ENCODE measurements at regions not wholly inside any gene's neighbourhood (a gene's known extent, or its start where the extent isn't known, plus 50 kb on each side); places are given as distances from the start of the nearest gene placed in this dataset.

GRCh38 chr18:76771192-76771799 is 51.1 kb upstream of the ZNF236 start:
- Histone ChIP-seq H3K79me2 (no peaks in the 10 kb centered on the region), H3K9ac (no peak overlapping the region), H3K27ac (no peak overlapping the region), H3K4me2 (ENCODE audit: low read length) (no peak overlapping the region), H3K9me3 (ENCODE audit: control insufficient read depth, low read length) (no peaks in the 10 kb centered on the region), H2AFZ (no peak overlapping the region), H3K36me3 (ENCODE audit: control insufficient read depth, insufficient read depth, low read length) (no peaks in the 10 kb centered on the region), H3K4me1 (no peaks in the 10 kb centered on the region), H3K4me3 (ENCODE audit: low read depth, low read length) (no peak overlapping the region), H3K27me3 (ENCODE audit: control insufficient read depth, insufficient read depth, low read length) (no peaks in the 10 kb centered on the region)
- TF ChIP-seq, protein P1, sequence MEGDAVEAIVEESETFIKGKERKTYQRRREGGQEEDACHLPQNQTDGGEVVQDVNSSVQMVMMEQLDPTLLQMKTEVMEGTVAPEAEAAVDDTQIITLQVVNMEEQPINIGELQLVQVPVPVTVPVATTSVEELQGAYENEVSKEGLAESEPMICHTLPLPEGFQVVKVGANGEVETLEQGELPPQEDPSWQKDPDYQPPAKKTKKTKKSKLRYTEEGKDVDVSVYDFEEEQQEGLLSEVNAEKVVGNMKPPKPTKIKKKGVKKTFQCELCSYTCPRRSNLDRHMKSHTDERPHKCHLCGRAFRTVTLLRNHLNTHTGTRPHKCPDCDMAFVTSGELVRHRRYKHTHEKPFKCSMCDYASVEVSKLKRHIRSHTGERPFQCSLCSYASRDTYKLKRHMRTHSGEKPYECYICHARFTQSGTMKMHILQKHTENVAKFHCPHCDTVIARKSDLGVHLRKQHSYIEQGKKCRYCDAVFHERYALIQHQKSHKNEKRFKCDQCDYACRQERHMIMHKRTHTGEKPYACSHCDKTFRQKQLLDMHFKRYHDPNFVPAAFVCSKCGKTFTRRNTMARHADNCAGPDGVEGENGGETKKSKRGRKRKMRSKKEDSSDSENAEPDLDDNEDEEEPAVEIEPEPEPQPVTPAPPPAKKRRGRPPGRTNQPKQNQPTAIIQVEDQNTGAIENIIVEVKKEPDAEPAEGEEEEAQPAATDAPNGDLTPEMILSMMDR (IDR thresholded peaks at IDR 0.05), result no peak

- Histone ChIP-seq H3K27me3 (ENCODE audit: control insufficient read depth, insufficient read depth, low read length) (no peaks in the 10 kb centered on the region), H3K4me3 (ENCODE audit: low read depth, low read length) (no peak overlapping the region), H3K4me1 (no peaks in the 10 kb centered on the region), H3K9ac (no peak overlapping the region), H3K4me2 (ENCODE audit: low read length) (no peak overlapping the region), H3K9me3 (ENCODE audit: control insufficient read depth, low read length) (no peaks in the 10 kb centered on the region), H3K27ac (no peak overlapping the region), H3K79me2 (no peaks in the 10 kb centered on the region), H3K36me3 (ENCODE audit: control insufficient read depth, insufficient read depth, low read length) (no peaks in the 10 kb centered on the region), H2AFZ (no peak overlapping the region)
- TF ChIP-seq, protein P1 (IDR thresholded peaks at IDR 0.05), result no peak
Measured at GRCh38 chr18:76767954-76768353, 54.4 kb upstream of the ZNF236 start.

DNA sequence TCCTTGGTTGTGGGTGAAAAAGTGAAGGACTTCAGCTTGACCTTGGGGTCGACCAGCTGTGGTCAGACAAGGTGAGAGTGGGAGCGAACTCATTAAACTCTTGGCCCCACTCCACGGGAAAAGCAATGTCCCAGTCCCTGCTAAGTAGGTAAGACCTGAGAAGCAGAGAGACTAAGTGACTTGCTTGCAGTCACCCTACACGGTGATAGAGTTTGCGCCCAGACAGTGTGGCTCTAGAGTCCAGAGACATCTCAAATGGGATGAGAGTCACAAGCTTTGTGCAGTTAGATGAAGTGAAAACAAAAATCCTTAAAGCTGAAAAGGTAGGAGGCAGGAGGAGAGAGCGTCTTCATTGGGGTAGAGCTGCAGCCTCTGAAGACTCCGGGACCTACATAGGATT is 55.9 kb upstream of the ZNF236 start:
- TF ChIP-seq, protein P1 (IDR thresholded peaks at IDR 0.05), result no peak
- H3K9me3 ChIP-seq (ENCODE audit: control insufficient read depth, low read length), result no peaks in the 10 kb centered on the region
- H3K79me2 ChIP-seq, result no peaks in the 10 kb centered on the region
- no peak overlapping the region for H3K9ac ChIP-seq
- no peaks in the 10 kb centered on the region for H3K27me3 ChIP-seq (ENCODE audit: control insufficient read depth, insufficient read depth, low read length)
- no peak overlapping the region for H3K4me2 ChIP-seq (ENCODE audit: low read length)
- no peak overlapping the region for H3K27ac ChIP-seq
- no peak overlapping the region for H3K4me3 ChIP-seq (ENCODE audit: low read depth, low read length)
- no peaks in the 10 kb centered on the region for H3K36me3 ChIP-seq (ENCODE audit: control insufficient read depth, insufficient read depth, low read length)
- H2AFZ ChIP-seq, result no peak overlapping the region
- H3K4me1 ChIP-seq, result no peaks in the 10 kb centered on the region

DNA sequence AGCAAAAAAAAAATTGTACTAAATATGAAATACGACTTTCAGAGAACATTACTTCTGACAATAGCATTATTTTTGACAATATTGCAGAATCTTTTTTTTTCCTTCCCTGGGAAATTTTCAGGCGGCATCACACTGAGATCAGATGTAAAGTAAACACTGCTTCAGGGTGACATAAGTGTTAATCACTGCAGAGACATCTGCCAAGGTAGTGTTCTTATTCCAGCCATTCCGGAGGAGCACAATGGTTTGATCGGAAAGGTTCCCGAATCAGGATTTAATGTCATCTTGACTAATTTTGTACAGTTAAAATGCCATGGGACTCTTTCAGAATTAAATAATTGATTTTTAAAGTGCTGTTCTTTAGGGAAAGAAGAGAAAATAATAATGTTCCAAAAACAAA is 56.7 kb upstream of the ZNF236 start:
- no peaks in the 10 kb centered on the region for H3K79me2 ChIP-seq
- TF ChIP-seq, protein P1 (IDR thresholded peaks at IDR 0.05), result no peak
- no peak overlapping the region for H3K4me2 ChIP-seq (ENCODE audit: low read length)
- H3K27ac ChIP-seq, result no peak overlapping the region
- H3K27me3 ChIP-seq (ENCODE audit: control insufficient read depth, insufficient read depth, low read length), result no peaks in the 10 kb centered on the region
- H3K4me1 ChIP-seq, result no peaks in the 10 kb centered on the region
- no peaks in the 10 kb centered on the region for H3K9me3 ChIP-seq (ENCODE audit: control insufficient read depth, low read length)
- H3K9ac ChIP-seq, result no peak overlapping the region
- no peaks in the 10 kb centered on the region for H3K36me3 ChIP-seq (ENCODE audit: control insufficient read depth, insufficient read depth, low read length)
- no peak overlapping the region for H2AFZ ChIP-seq
- no peak overlapping the region for H3K4me3 ChIP-seq (ENCODE audit: low read depth, low read length)

GRCh38 chr18:76764291-76764901 is 58.0 kb upstream of the ZNF236 start:
- no peak overlapping the region for H3K9ac ChIP-seq
- no peaks in the 10 kb centered on the region for H3K79me2 ChIP-seq
- TF ChIP-seq, protein P1 (IDR thresholded peaks at IDR 0.05), result no peak
- no peaks in the 10 kb centered on the region for H3K27me3 ChIP-seq (ENCODE audit: control insufficient read depth, insufficient read depth, low read length)
- no peaks in the 10 kb centered on the region for H3K4me1 ChIP-seq
- H3K4me3 ChIP-seq (ENCODE audit: low read depth, low read length), result no peak overlapping the region
- no peak overlapping the region for H3K27ac ChIP-seq
- H3K9me3 ChIP-seq (ENCODE audit: control insufficient read depth, low read length), result no peaks in the 10 kb centered on the region
- H2AFZ ChIP-seq, result no peak overlapping the region
- no peaks in the 10 kb centered on the region for H3K36me3 ChIP-seq (ENCODE audit: control insufficient read depth, insufficient read depth, low read length)
- H3K4me2 ChIP-seq (ENCODE audit: low read length), result no peak overlapping the region
